ENCODE measurements at regions not wholly inside any gene's neighbourhood (a gene's known extent, or its start where the extent isn't known, plus 50 kb on each side); places are given as distances from the start of the nearest gene placed in this dataset.

DNA sequence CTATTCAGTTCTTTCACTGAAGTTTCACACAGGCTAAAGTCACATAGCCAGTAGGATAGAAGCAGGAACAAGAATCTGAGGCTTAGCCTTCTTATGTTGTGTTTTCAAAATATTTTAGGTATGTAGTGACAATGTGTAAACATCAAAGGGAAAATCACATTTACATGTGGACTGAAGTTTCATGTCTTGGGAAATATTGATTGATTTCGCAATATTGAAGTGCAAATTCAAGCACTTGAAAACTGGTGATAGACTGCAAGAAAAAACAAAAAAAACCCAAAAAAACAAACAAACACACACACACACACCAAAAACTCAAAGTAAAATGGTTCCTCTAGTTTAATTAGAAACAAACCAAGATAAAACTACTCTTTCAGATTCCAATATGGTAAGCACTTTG lies 773.3 kb downstream of the PDCD6IP start:
- Histone ChIP-seq H2BK12ac (ENCODE audit: low read length in 2 of 2) (no peak overlapping the region), H2AFZ (ENCODE audit: low read depth, low read length) (no peak overlapping the region), H3K4me3 (ENCODE audit: insufficient read depth in 1 of 2, low read depth in 1 of 2, low read length in 2 of 2) (no peak overlapping the region), H3K14ac (ENCODE audit: low read length in 2 of 2) (no peak overlapping the region), H3K23ac (ENCODE audit: low read length in 2 of 2) (no peak overlapping the region), H2BK120ac (ENCODE audit: low read depth, low read length) (no peak overlapping the region), H3K27ac (ENCODE audit: low read length, poor library complexity, severe bottlenecking) (no peak overlapping the region), H3K4me2 (ENCODE audit: low read length, poor library complexity, severe bottlenecking) (no peak overlapping the region), H3K36me3 (ENCODE audit: control insufficient read depth in 1 of 2, insufficient read depth in 2 of 2, low read depth in 1 of 2, low read length in 2 of 2) (no peaks in the 10 kb centered on the region), H4K91ac (ENCODE audit: low read length) (no peak overlapping the region), H2AK5ac (ENCODE audit: low read length, severe bottlenecking) (no peak overlapping the region), H3K27me3 (ENCODE audit: control insufficient read depth in 1 of 2, insufficient read depth in 1 of 2, low read length in 2 of 2) (no peaks in the 10 kb centered on the region), H3K4me1 (ENCODE audit: control insufficient read depth, insufficient read depth, low read depth, low read length) (no peaks in the 10 kb centered on the region), H3K18ac (ENCODE audit: low read depth in 1 of 2, low read length in 2 of 2) (no peak overlapping the region), H3K9ac (ENCODE audit: low read length) (no peak overlapping the region), H3K9me3 (ENCODE audit: control insufficient read depth, low read length) (no peaks in the 10 kb centered on the region), H3K4ac (ENCODE audit: low read depth in 1 of 2, low read length in 2 of 2) (no peak overlapping the region), H3K79me1 (replicated peaks; ENCODE audit: low read length, poor library complexity, severe bottlenecking) (no peaks in the 10 kb centered on the region), H4K8ac (ENCODE audit: low read length) (no peak overlapping the region), H2BK15ac (ENCODE audit: low read depth, poor library complexity, severe bottlenecking) (no peak overlapping the region), H2BK5ac (ENCODE audit: low read depth, low read length, poor library complexity, severe bottlenecking) (no peak overlapping the region)
- WGBS: 88% methylated on average over 1 of the region's 1 CpG
- DNase-seq: no peak

DNA sequence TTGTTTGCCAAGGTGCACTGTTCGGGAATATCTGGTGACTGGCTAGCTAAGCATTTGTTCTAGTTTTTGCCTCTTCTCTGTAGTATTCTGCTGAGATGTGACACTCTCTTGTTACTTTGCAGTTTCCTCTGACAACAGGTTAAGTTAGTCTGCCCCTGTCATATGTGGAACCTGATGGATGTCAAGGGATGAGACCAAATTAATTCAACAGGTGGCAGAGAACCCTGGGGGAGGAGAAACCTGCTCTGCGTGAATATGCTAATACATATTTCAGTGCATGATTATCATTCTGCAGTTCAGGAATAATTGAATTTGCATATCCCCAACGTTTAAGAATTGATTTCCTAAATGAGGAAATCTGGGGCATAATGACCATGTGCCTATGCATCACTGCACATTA lies 777.3 kb downstream of the PDCD6IP start:
- Histone ChIP-seq H3K36me3 (ENCODE audit: control insufficient read depth in 1 of 2, insufficient read depth in 2 of 2, low read depth in 1 of 2, low read length in 2 of 2) (no peaks in the 10 kb centered on the region), H3K14ac (ENCODE audit: low read length in 2 of 2) (no peak overlapping the region), H3K23ac (ENCODE audit: low read length in 2 of 2) (no peak overlapping the region), H2AFZ (ENCODE audit: low read depth, low read length) (no peak overlapping the region), H4K8ac (ENCODE audit: low read length) (no peak overlapping the region), H3K4ac (ENCODE audit: low read depth in 1 of 2, low read length in 2 of 2) (no peak overlapping the region), H3K9me3 (ENCODE audit: control insufficient read depth, low read length) (no peaks in the 10 kb centered on the region), H2BK15ac (ENCODE audit: low read depth, poor library complexity, severe bottlenecking) (no peak overlapping the region), H3K4me2 (ENCODE audit: low read length, poor library complexity, severe bottlenecking) (no peak overlapping the region), H3K27ac (ENCODE audit: low read length, poor library complexity, severe bottlenecking) (no peak overlapping the region), H3K18ac (ENCODE audit: low read depth in 1 of 2, low read length in 2 of 2) (no peak overlapping the region), H2AK5ac (ENCODE audit: low read length, severe bottlenecking) (no peak overlapping the region), H2BK120ac (ENCODE audit: low read depth, low read length) (no peak overlapping the region), H3K79me1 (replicated peaks; ENCODE audit: low read length, poor library complexity, severe bottlenecking) (no peaks in the 10 kb centered on the region), H2BK12ac (ENCODE audit: low read length in 2 of 2) (no peak overlapping the region), H3K4me3 (ENCODE audit: insufficient read depth in 1 of 2, low read depth in 1 of 2, low read length in 2 of 2) (no peak overlapping the region), H3K4me1 (ENCODE audit: control insufficient read depth, insufficient read depth, low read depth, low read length) (no peaks in the 10 kb centered on the region), H3K27me3 (ENCODE audit: control insufficient read depth in 1 of 2, insufficient read depth in 1 of 2, low read length in 2 of 2) (no peaks in the 10 kb centered on the region), H3K9ac (ENCODE audit: low read length) (no peak overlapping the region), H2BK5ac (ENCODE audit: low read depth, low read length, poor library complexity, severe bottlenecking) (no peak overlapping the region), H4K91ac (ENCODE audit: low read length) (no peak overlapping the region)
- 90% methylated on average over 1 of the region's 3 CpGs for WGBS
- DNase-seq: no peak

DNA sequence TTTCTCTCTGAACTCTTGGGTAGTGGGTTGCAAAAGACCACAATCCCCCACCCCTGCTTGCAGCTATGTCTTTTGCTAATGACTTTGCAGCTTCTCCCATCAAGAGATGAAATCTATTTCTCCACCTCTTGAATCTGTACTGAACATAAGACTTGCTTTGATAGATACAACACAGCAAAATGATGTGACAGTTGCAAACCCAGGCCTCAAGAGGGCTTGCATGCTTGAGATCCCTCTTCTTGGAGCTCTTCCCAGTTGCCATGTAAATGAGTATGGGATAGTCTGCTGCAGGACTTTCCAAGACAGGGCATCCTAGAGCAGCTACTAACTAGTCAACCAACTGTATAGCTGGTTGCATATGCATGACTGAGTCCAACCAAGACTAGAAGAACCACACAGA lies 783.6 kb downstream of the PDCD6IP start:
- Histone ChIP-seq H3K23ac (ENCODE audit: low read length in 2 of 2) (no peak overlapping the region), H2BK120ac (ENCODE audit: low read depth, low read length) (no peak overlapping the region), H2BK12ac (ENCODE audit: low read length in 2 of 2) (no peak overlapping the region), H3K18ac (ENCODE audit: low read depth in 1 of 2, low read length in 2 of 2) (no peak overlapping the region), H4K91ac (ENCODE audit: low read length) (no peak overlapping the region), H3K4ac (ENCODE audit: low read depth in 1 of 2, low read length in 2 of 2) (no peak overlapping the region), H2BK15ac (ENCODE audit: low read depth, poor library complexity, severe bottlenecking) (no peak overlapping the region), H3K79me1 (replicated peaks; ENCODE audit: low read length, poor library complexity, severe bottlenecking) (no peaks in the 10 kb centered on the region), H2AK5ac (ENCODE audit: low read length, severe bottlenecking) (no peak overlapping the region), H3K14ac (ENCODE audit: low read length in 2 of 2) (no peak overlapping the region), H3K27me3 (ENCODE audit: control insufficient read depth in 1 of 2, insufficient read depth in 1 of 2, low read length in 2 of 2) (no peaks in the 10 kb centered on the region), H3K4me3 (ENCODE audit: insufficient read depth in 1 of 2, low read depth in 1 of 2, low read length in 2 of 2) (no peak overlapping the region), H3K9me3 (ENCODE audit: control insufficient read depth, low read length) (no peaks in the 10 kb centered on the region), H4K8ac (ENCODE audit: low read length) (no peak overlapping the region), H3K4me2 (ENCODE audit: low read length, poor library complexity, severe bottlenecking) (no peak overlapping the region), H2BK5ac (ENCODE audit: low read depth, low read length, poor library complexity, severe bottlenecking) (no peak overlapping the region), H3K9ac (ENCODE audit: low read length) (no peak overlapping the region), H3K4me1 (ENCODE audit: control insufficient read depth, insufficient read depth, low read depth, low read length) (no peaks in the 10 kb centered on the region), H3K36me3 (ENCODE audit: control insufficient read depth in 1 of 2, insufficient read depth in 2 of 2, low read depth in 1 of 2, low read length in 2 of 2) (no peaks in the 10 kb centered on the region), H3K27ac (ENCODE audit: low read length, poor library complexity, severe bottlenecking) (no peak overlapping the region), H2AFZ (ENCODE audit: low read depth, low read length) (no peak overlapping the region)
- no peak for DNase-seq

- H2BK12ac ChIP-seq (ENCODE audit: low read length in 2 of 2): no peak overlapping the region
- H3K79me1 ChIP-seq (replicated peaks; ENCODE audit: low read length, poor library complexity, severe bottlenecking): no peaks in the 10 kb centered on the region
- H3K14ac ChIP-seq (ENCODE audit: low read length in 2 of 2): no peak overlapping the region
- no peak overlapping the region for H3K27ac ChIP-seq (ENCODE audit: low read length, poor library complexity, severe bottlenecking)
- peaks cover 6% of the 10 kb centered on the region for H3K9me3 ChIP-seq (ENCODE audit: control insufficient read depth, low read length)
- no peak overlapping the region for H4K91ac ChIP-seq (ENCODE audit: low read length)
- no peak overlapping the region for H2AK5ac ChIP-seq (ENCODE audit: low read length, severe bottlenecking)
- no peaks in the 10 kb centered on the region for H3K36me3 ChIP-seq (ENCODE audit: control insufficient read depth in 1 of 2, insufficient read depth in 2 of 2, low read depth in 1 of 2, low read length in 2 of 2)
- H2BK5ac ChIP-seq (ENCODE audit: low read depth, low read length, poor library complexity, severe bottlenecking): no peak overlapping the region
- H3K4me3 ChIP-seq (ENCODE audit: insufficient read depth in 1 of 2, low read depth in 1 of 2, low read length in 2 of 2): no peak overlapping the region
- H2AFZ ChIP-seq (ENCODE audit: low read depth, low read length): no peak overlapping the region
- H3K4me2 ChIP-seq (ENCODE audit: low read length, poor library complexity, severe bottlenecking): no peak overlapping the region
- no peak overlapping the region for H3K23ac ChIP-seq (ENCODE audit: low read length in 2 of 2)
- no peak for DNase-seq
- no peak overlapping the region for H3K9ac ChIP-seq (ENCODE audit: low read length)
- H4K8ac ChIP-seq (ENCODE audit: low read length): no peak overlapping the region
- H2BK120ac ChIP-seq (ENCODE audit: low read depth, low read length): no peak overlapping the region
- H3K4me1 ChIP-seq (ENCODE audit: control insufficient read depth, insufficient read depth, low read depth, low read length): no peaks in the 10 kb centered on the region
- 58% methylated on average over 2 of the region's 2 CpGs for WGBS
- no peak overlapping the region for H3K18ac ChIP-seq (ENCODE audit: low read depth in 1 of 2, low read length in 2 of 2)
- H3K4ac ChIP-seq (ENCODE audit: low read depth in 1 of 2, low read length in 2 of 2): no peak overlapping the region
- no peaks in the 10 kb centered on the region for H3K27me3 ChIP-seq (ENCODE audit: control insufficient read depth in 1 of 2, insufficient read depth in 1 of 2, low read length in 2 of 2)
- no peak overlapping the region for H2BK15ac ChIP-seq (ENCODE audit: low read depth, poor library complexity, severe bottlenecking)
Measured at GRCh38 chr3:34583451-34583850, 785.0 kb downstream of the PDCD6IP start.

All from mesenchymal stem cell (in vitro differentiated cells and primary cell).